ENCODE measurements at regions not wholly inside any gene's neighbourhood (a gene's known extent, or its start where the extent isn't known, plus 50 kb on each side); places are given as distances from the start of the nearest gene placed in this dataset.
"Not testable (repeated sequence)": the region's sequence is repeated elsewhere in the genome, so short reads cannot be mapped to it uniquely, and the experiment has no call there.

GRCh38 chr5:66234241-66234640 is 90.1 kb downstream of the SREK1 start:
- FAIRE-seq = no peak

GRCh38 chr5:66238435-66238834 is 94.3 kb downstream of the SREK1 start:
- FAIRE-seq = no peak

- FAIRE-seq = no peak
Observed at GRCh38 chr5:66239034-66239433, 94.9 kb downstream of the SREK1 start.

- FAIRE-seq = no peak
Observed at GRCh38 chr5:66241136-66241825, 97.2 kb downstream of the SREK1 start.

- no peak for FAIRE-seq
Observed at GRCh38 chr5:66242050-66242715, 98.1 kb downstream of the SREK1 start.

GRCh38 chr5:66246608-66247007 is 102.5 kb downstream of the SREK1 start:
- no peak for FAIRE-seq

- FAIRE-seq = no peak
Observed at GRCh38 chr5:66247176-66247960, 103.3 kb downstream of the SREK1 start.

- FAIRE-seq = no peak
Observed at GRCh38 chr5:66248874-66249273, 104.8 kb downstream of the SREK1 start.

- FAIRE-seq = no peak
Observed at GRCh38 chr5:66249920-66250319, 105.8 kb downstream of the SREK1 start.

GRCh38 chr5:66252849-66253248 is 108.7 kb downstream of the SREK1 start:
- FAIRE-seq = no peak

- no peak for FAIRE-seq
Observed at GRCh38 chr5:66255714-66256113, 111.6 kb downstream of the SREK1 start.

GRCh38 chr5:66273121-66273520 is 129.0 kb downstream of the SREK1 start:
- no peak for FAIRE-seq

GRCh38 chr5:66276986-66277385 is 132.9 kb downstream of the SREK1 start:
- no peak for FAIRE-seq

GRCh38 chr5:66277981-66278380 is 133.9 kb downstream of the SREK1 start:
- FAIRE-seq = no peak

GRCh38 chr5:66281294-66281693 is 137.2 kb downstream of the SREK1 start:
- FAIRE-seq = no peak

- FAIRE-seq = no peak
Observed at GRCh38 chr5:66284588-66285342, 140.7 kb downstream of the SREK1 start.

- no peak for FAIRE-seq
Observed at GRCh38 chr5:66285343-66285922, 141.3 kb downstream of the SREK1 start.

GRCh38 chr5:66291771-66292170 is 147.7 kb downstream of the SREK1 start:
- no peak for FAIRE-seq

GRCh38 chr5:66293851-66294250 is 149.8 kb downstream of the SREK1 start:
- not testable (repeated sequence) for FAIRE-seq

GRCh38 chr5:66299463-66299862 is 155.4 kb downstream of the SREK1 start:
- no peak for FAIRE-seq

- FAIRE-seq = no peak
Observed at GRCh38 chr5:66302344-66302743, 158.2 kb downstream of the SREK1 start.

GRCh38 chr5:66306105-66306843 is 162.2 kb downstream of the SREK1 start:
- FAIRE-seq = no peak

All from A204.1 (cell line).